Gastroesophageal sphincter (tissue), 3 donors: ENCODE measurements at regions not wholly inside any gene's neighbourhood (a gene's known extent, or its start where the extent isn't known, plus 50 kb on each side); places are given as distances from the start of the nearest gene placed in this dataset.

Source experiments
- EP300 ChIP-seq: sonication (generic); formaldehyde crosslinking; IDR thresholded peaks from one replicate; pipeline ENCODE4 v1.6.1; 2017; ENCODE audit warnings: antibody characterized with exemption, mild to moderate bottlenecking
- POLR2A ChIP-seq, 2 donors: fragments of 450-650 bp; IDR thresholded peaks; one replicate each; pipeline ENCODE4 v1.6.1; 2017; ENCODE audit warnings: antibody characterized with exemption in 2 of 2, mild to moderate bottlenecking in 2 of 2, moderate library complexity in 1 of 2
- POLR2AphosphoS5 ChIP-seq: sonication (generic); formaldehyde crosslinking; IDR thresholded peaks from one replicate; pipeline ENCODE4 v1.6.1; 2017; ENCODE audit warnings: antibody characterized with exemption
- TF ChIP-seq, protein P1 (sequence below), 4 experiments: fragments of 200-600 bp in 2 of 4; fragments of 450-650 bp in 2 of 4; sonication (generic) in 1 of 4; IDR thresholded peaks; one replicate each; pipeline ENCODE4 v1.5.1; 2017 to 2019; ENCODE audit warnings: antibody characterized with exemption in 4 of 4, mild to moderate bottlenecking in 2 of 4, moderate library complexity in 2 of 4

DNA sequence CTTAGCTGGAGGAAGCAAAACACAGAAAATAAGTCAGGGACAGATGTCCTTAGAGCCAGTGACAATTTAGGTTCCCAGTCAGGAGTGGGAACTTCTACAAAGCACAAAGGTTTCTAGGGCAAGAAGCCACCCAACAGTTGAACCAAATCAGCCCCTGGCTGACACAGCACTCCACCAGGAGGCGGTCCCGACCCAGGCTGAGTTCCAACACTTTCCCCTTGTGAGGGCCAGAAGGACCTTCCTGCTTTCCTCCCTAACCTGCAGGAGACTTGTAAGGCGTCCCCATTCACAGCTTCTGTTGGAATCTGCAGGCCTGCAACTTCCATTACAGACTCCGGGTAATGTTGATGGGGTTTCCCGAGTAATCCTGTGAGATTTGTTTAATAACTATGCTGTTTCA lies 416.4 kb upstream of the IRX1 start:
- TF ChIP-seq EP300 (no peak), POLR2AphosphoS5 (no peak), POLR2A (IDR thresholded peaks at IDR 0.05) (no peak)
- TF ChIP-seq, protein P1, sequence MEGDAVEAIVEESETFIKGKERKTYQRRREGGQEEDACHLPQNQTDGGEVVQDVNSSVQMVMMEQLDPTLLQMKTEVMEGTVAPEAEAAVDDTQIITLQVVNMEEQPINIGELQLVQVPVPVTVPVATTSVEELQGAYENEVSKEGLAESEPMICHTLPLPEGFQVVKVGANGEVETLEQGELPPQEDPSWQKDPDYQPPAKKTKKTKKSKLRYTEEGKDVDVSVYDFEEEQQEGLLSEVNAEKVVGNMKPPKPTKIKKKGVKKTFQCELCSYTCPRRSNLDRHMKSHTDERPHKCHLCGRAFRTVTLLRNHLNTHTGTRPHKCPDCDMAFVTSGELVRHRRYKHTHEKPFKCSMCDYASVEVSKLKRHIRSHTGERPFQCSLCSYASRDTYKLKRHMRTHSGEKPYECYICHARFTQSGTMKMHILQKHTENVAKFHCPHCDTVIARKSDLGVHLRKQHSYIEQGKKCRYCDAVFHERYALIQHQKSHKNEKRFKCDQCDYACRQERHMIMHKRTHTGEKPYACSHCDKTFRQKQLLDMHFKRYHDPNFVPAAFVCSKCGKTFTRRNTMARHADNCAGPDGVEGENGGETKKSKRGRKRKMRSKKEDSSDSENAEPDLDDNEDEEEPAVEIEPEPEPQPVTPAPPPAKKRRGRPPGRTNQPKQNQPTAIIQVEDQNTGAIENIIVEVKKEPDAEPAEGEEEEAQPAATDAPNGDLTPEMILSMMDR (IDR thresholded peaks at IDR 0.05) = no peak
